ENCODE measurements at regions not wholly inside any gene's neighbourhood (a gene's known extent, or its start where the extent isn't known, plus 50 kb on each side); places are given as distances from the start of the nearest gene placed in this dataset.

GRCh38 chr6:80530103-80530502 lies 423.6 kb downstream of the BCKDHB start:
- TF ChIP-seq POLR2AphosphoS5 (IDR thresholded peaks at IDR 0.05; ENCODE audit: low read depth, low read length) (no peak), TAF1 (IDR thresholded peaks at IDR 0.05; ENCODE audit: borderline replicate concordance, insufficient read depth, low read length) (no peak), SIN3A (IDR thresholded peaks at IDR 0.05; ENCODE audit: borderline replicate concordance, insufficient read depth, low read length) (no peak)

Measured in PFSK-1 (cell line).